IMR-90 (cell line): ENCODE measurements at regions not wholly inside any gene's neighbourhood (a gene's known extent, or its start where the extent isn't known, plus 50 kb on each side); places are given as distances from the start of the nearest gene placed in this dataset.

Experiments used
- ATAC-seq: fragments of 200-7000 bp; cut with Tn5 transposase; 2 replicates; pipeline ENCODE4 v1.9.1; 2020; ENCODE audit warnings: low read depth, mild to moderate bottlenecking, moderate library complexity
- BruUV-seq: library from RNA; stranded (reverse); fragments of 400-500 nt; replicated peaks from 2 replicates; lab custom pipeline; 2021; lab: Mats Ljungman, UMichigan
- CTCF ChIA-PET: fragments of 300-600 bp; formaldehyde crosslinking; extraction: SDS; loops from one replicate; lab custom pipeline; 2021; ENCODE audit warnings: antibody characterized with exemption; lab: Yijun Ruan, JAX
- POLR2A ChIA-PET: fragments of 300-600 bp; sonication (Branson Sonifier 250); formaldehyde crosslinking; loops from one replicate; lab custom pipeline; 2022; ENCODE audit warnings: antibody characterized with exemption; ENCODE audit not compliant: unreplicated experiment; lab: Charles Lee
- DNase-seq: peaks from one replicate; pipeline ENCODE4 v3.0.0; 2013
- H2AFZ ChIP-seq: replicated peaks from 2 replicates; pipeline ENCODE3; 2013; ENCODE audit warnings: low read length, mild to moderate bottlenecking; ENCODE audit not compliant: poor library complexity
- H2AK5ac ChIP-seq: 2 replicates; pipeline ENCODE4 v1.6.1; 2013; ENCODE audit warnings: low read depth, low read length, inconsistent platforms
- H2AK9ac ChIP-seq: replicated peaks from 2 replicates; pipeline ENCODE3; 2013; ENCODE audit warnings: mild to moderate bottlenecking, low read depth, low read length, moderate library complexity; ENCODE audit not compliant: poor library complexity
- H2BK120ac ChIP-seq: 2 replicates; pipeline ENCODE4 v1.6.1; 2013; ENCODE audit warnings: low read depth, low read length, inconsistent platforms
- H2BK15ac ChIP-seq: 3 replicates; pipeline ENCODE4 v1.6.1; 2013; ENCODE audit warnings: low read depth, low read length, inconsistent platforms
- H2BK20ac ChIP-seq: 2 replicates; pipeline ENCODE4 v1.6.1; 2013; ENCODE audit warnings: low read depth, mild to moderate bottlenecking, inconsistent platforms, low read length, moderate library complexity
- H2BK5ac ChIP-seq: 2 replicates; pipeline ENCODE4 v1.6.1; 2013; ENCODE audit warnings: mild to moderate bottlenecking, low read depth, low read length, inconsistent platforms; ENCODE audit not compliant: poor library complexity, severe bottlenecking
- H3K14ac ChIP-seq: replicated peaks from 2 replicates; pipeline ENCODE4 v1.6.1; 2013; ENCODE audit warnings: low read depth, low read length, inconsistent platforms
- H3K18ac ChIP-seq: 2 replicates; pipeline ENCODE4 v1.6.1; 2013; ENCODE audit warnings: low read depth, low read length, control low read depth
- H3K23ac ChIP-seq: 2 replicates; pipeline ENCODE4 v1.6.1; 2013; ENCODE audit warnings: low read depth, low read length, inconsistent platforms
- H3K27ac ChIP-seq: 2 replicates; pipeline ENCODE4 v1.5.1; 2013; ENCODE audit warnings: mild to moderate bottlenecking, control low read depth, low read length; ENCODE audit not compliant: insufficient read depth
- H3K27me3 ChIP-seq: 2 replicates; pipeline ENCODE4 v1.6.1; 2013; ENCODE audit warnings: low read length; ENCODE audit not compliant: control insufficient read depth, insufficient read depth
- H3K36me3 ChIP-seq: 2 replicates; pipeline ENCODE4 v1.6.1; 2013; ENCODE audit warnings: low read length, mixed read lengths; ENCODE audit not compliant: control insufficient read depth, insufficient read depth
- H3K4ac ChIP-seq: 2 replicates; pipeline ENCODE4 v1.6.1; 2013; ENCODE audit warnings: low read depth, low read length, inconsistent platforms
- H3K4me1 ChIP-seq: 2 replicates; pipeline ENCODE4 v1.6.1; 2013; ENCODE audit warnings: low read length, mixed read lengths; ENCODE audit not compliant: control insufficient read depth, insufficient read depth
- H3K4me2 ChIP-seq: 2 replicates; pipeline ENCODE4 v1.6.1; 2013; ENCODE audit warnings: low read depth, mild to moderate bottlenecking, control low read depth, low read length, moderate library complexity
- H3K4me3 ChIP-seq: 2 replicates; pipeline ENCODE4 v1.5.1; 2013; ENCODE audit warnings: low read depth, mild to moderate bottlenecking, control low read depth, low read length, moderate library complexity; ENCODE audit not compliant: insufficient read depth
- H3K56ac ChIP-seq: 2 replicates; pipeline ENCODE4 v1.6.1; 2013; ENCODE audit warnings: low read length, inconsistent platforms; ENCODE audit not compliant: insufficient read depth; ENCODE audit errors: extremely low read depth
- H3K79me1 ChIP-seq, 2 experiments: 2 replicates each; pipeline ENCODE4 v1.6.1; 2013; ENCODE audit warnings: low read length in 2 of 2, inconsistent platforms in 1 of 2, low read depth in 1 of 2
- H3K9ac ChIP-seq: 2 replicates; pipeline ENCODE4 v1.6.1; 2013; ENCODE audit warnings: low read depth, low read length, control low read depth
- H3K9me1 ChIP-seq: 2 replicates; pipeline ENCODE4 v1.6.1; 2013; ENCODE audit warnings: low read length, inconsistent platforms; ENCODE audit not compliant: insufficient read depth
- H3K9me3 ChIP-seq: 2 replicates; pipeline ENCODE4 v1.6.1; 2013; ENCODE audit warnings: low read length; ENCODE audit not compliant: control insufficient read depth, insufficient read depth
- H4K20me1 ChIP-seq: 2 replicates; pipeline ENCODE4 v1.6.1; 2013; ENCODE audit warnings: low read length, inconsistent platforms; ENCODE audit not compliant: insufficient read depth
- H4K5ac ChIP-seq: 2 replicates; pipeline ENCODE4 v1.6.1; 2013; ENCODE audit warnings: mild to moderate bottlenecking, low read depth, low read length, control low read depth
- H4K8ac ChIP-seq, 2 experiments: 2 replicates each; pipeline ENCODE4 v1.6.1; 2013; ENCODE audit warnings: low read depth in 2 of 2, low read length in 2 of 2, control low read depth in 1 of 2, inconsistent platforms in 1 of 2
- H4K91ac ChIP-seq: 2 replicates; pipeline ENCODE4 v1.6.1; 2013; ENCODE audit warnings: low read depth, low read length, inconsistent platforms; ENCODE audit not compliant: insufficient read depth
- BHLHE40 ChIP-seq: fragments of 150-350 bp; IDR thresholded peaks from 2 replicates; pipeline ENCODE4 v1.6.1; 2016; ENCODE audit warnings: mild to moderate bottlenecking, low read depth, low read length
- CHD1 ChIP-seq: IDR thresholded peaks from 2 replicates; pipeline ENCODE4 v1.6.1; 2012; ENCODE audit warnings: low read depth, low read length, improper control_type of control experiment
- FOS ChIP-seq: fragments of 150-350 bp; IDR thresholded peaks from 2 replicates; pipeline ENCODE4 v1.6.1; 2016; ENCODE audit warnings: low read depth, low read length
- MXI1 ChIP-seq: IDR thresholded peaks from 2 replicates; pipeline ENCODE4 v1.6.1; 2012; ENCODE audit warnings: low read depth, mild to moderate bottlenecking, low read length, moderate library complexity, borderline replicate concordance
- POLR2A ChIP-seq: IDR thresholded peaks from 2 replicates; pipeline ENCODE4 v1.6.1; 2012; ENCODE audit warnings: mild to moderate bottlenecking, low read depth, low read length
- RAD21 ChIP-seq: IDR thresholded peaks from 2 replicates; pipeline ENCODE4 v1.6.1; 2012; ENCODE audit warnings: low read length, improper control_type of control experiment
- RCOR1 ChIP-seq: IDR thresholded peaks from 2 replicates; pipeline ENCODE4 v1.6.1; 2012; ENCODE audit warnings: mild to moderate bottlenecking, low read length, improper control_type of control experiment; ENCODE audit not compliant: insufficient replicate concordance
- RFX5 ChIP-seq: IDR thresholded peaks from 2 replicates; pipeline ENCODE4 v1.8.0; 2012; ENCODE audit warnings: low read depth, mild to moderate bottlenecking, low read length, moderate library complexity
- WGBS, 2 experiments: methylation state at CpG; one replicate each; pipeline versions ENCODE4 v1.1.5 to v1.1.7; 2013; ENCODE audit warnings: missing lambda C conversion rate in 2 of 2; ENCODE audit not compliant: insufficient read length in 1 of 2; ENCODE audit errors: extremely low coverage in 2 of 2; 5-methylcytosine and 5-hydroxymethylcytosine counted together
- dilution Hi-C: fragments of 300-500 bp; cut with HindIII; formaldehyde crosslinking; loops from one replicate; pipeline ENCODE4 v1.14.3; 2018; ENCODE audit warnings: low sequenced_read_pairs; ENCODE audit not compliant: unreplicated experiment
- in situ Hi-C: fragments of 300-500 bp; cut with MboI; formaldehyde crosslinking; loops from 3 replicates; pipeline ENCODE4 v1.14.3; 2019; ENCODE audit warnings: low sequenced_read_pairs, inconsistent platforms, mixed read lengths
- intact Hi-C: fragments of 100-400 bp; cut with micrococcal nuclease; formaldehyde crosslinking; loops from 2 replicates; pipeline ENCODE4 v1.10.0; 2022
- TF ChIP-seq, protein P1 (sequence below): fragments of 150-350 bp; IDR thresholded peaks from 2 replicates; pipeline ENCODE4 v1.6.1; 2017; ENCODE audit warnings: mild to moderate bottlenecking, antibody characterized with exemption, low read length, low read depth

- BruUV-seq = no TSS peak
- H2AFZ ChIP-seq = no peak overlapping the region
- ChIA-PET POLR2A (no interaction called here), CTCF (no interaction called here)
- intact Hi-C loops = no loop called here
- H3K27me3 ChIP-seq = no peaks in the 10 kb centered on the region
- H3K23ac ChIP-seq = no peak overlapping the region
- H2AK5ac ChIP-seq = no peak overlapping the region
- H2AK9ac ChIP-seq = no peak overlapping the region
- H2BK15ac ChIP-seq = no peak overlapping the region
- dilution Hi-C loops = no loop called here
- no peak overlapping the region for H3K18ac ChIP-seq
- no peak overlapping the region for H4K8ac ChIP-seq
- peaks cover 7% of the 10 kb centered on the region for H3K9me3 ChIP-seq
- no peak overlapping the region for H3K4me3 ChIP-seq
- no peak overlapping the region for H3K4me2 ChIP-seq
- H2BK20ac ChIP-seq = no peak overlapping the region
- ATAC-seq (no peak), DNase-seq (no peak)
- H4K91ac ChIP-seq = no peak overlapping the region
- no peak overlapping the region for H4K5ac ChIP-seq
- H3K4me1 ChIP-seq = no peaks in the 10 kb centered on the region
- no CpG with 5 or more reads among the region's 7 CpGs for WGBS, 2 experiments
- H3K4ac ChIP-seq = no peak overlapping the region
- H3K56ac ChIP-seq = no peak overlapping the region
- H3K14ac ChIP-seq = no peak overlapping the region
- no peak overlapping the region for H3K27ac ChIP-seq
- in situ Hi-C loops = no loop called here
- no peaks in the 10 kb centered on the region for H4K20me1 ChIP-seq
- H3K9ac ChIP-seq = no peak overlapping the region
- TF ChIP-seq, protein P1, sequence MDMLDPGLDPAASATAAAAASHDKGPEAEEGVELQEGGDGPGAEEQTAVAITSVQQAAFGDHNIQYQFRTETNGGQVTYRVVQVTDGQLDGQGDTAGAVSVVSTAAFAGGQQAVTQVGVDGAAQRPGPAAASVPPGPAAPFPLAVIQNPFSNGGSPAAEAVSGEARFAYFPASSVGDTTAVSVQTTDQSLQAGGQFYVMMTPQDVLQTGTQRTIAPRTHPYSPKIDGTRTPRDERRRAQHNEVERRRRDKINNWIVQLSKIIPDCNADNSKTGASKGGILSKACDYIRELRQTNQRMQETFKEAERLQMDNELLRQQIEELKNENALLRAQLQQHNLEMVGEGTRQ = no peak
- TF ChIP-seq POLR2A = no peak
- no peak for TF ChIP-seq RAD21
- TF ChIP-seq FOS = no peak
- no peak for TF ChIP-seq BHLHE40
- TF ChIP-seq RCOR1 = no peak
- TF ChIP-seq CHD1 = no peak
- no peak for TF ChIP-seq RFX5
- no peak for TF ChIP-seq MXI1
- no peaks in the 10 kb centered on the region for H3K9me1 ChIP-seq
- no peak overlapping the region for H2BK120ac ChIP-seq
- H3K36me3 ChIP-seq = no peaks in the 10 kb centered on the region
- H2BK5ac ChIP-seq = no peak overlapping the region
- no peaks in the 10 kb centered on the region for H3K79me1 ChIP-seq
Measured at GRCh38 chr16:35713762-35714650, 2254.6 kb downstream of the TP53TG3F start.
